22Rv1 (cell line): ENCODE measurements at regions not wholly inside any gene's neighbourhood (a gene's known extent, or its start where the extent isn't known, plus 50 kb on each side); places are given as distances from the start of the nearest gene placed in this dataset.

Experiments used
- CTCF ChIP-seq: fragments of 450-650 bp; IDR thresholded peaks from 2 replicates; pipeline ENCODE4 v1.5.1; 2017; ENCODE audit warnings: mild to moderate bottlenecking
- ZFX ChIP-seq: fragments of 450-650 bp; IDR thresholded peaks from 2 replicates; pipeline ENCODE4 v1.6.1; 2017; ENCODE audit warnings: antibody characterized with exemption, borderline replicate concordance

GRCh38 chr1:118243269-118243668 is 58.2 kb upstream of the SPAG17 start:
- TF ChIP-seq CTCF (no peak), ZFX (no peak)
